GM21737 (cell line): ENCODE measurements at regions not wholly inside any gene's neighbourhood (a gene's known extent, or its start where the extent isn't known, plus 50 kb on each side); places are given as distances from the start of the nearest gene placed in this dataset.

Experiments used
- ATAC-seq: cut with Tn5 transposase; IDR thresholded peaks from one replicate; pipeline ENCODE4 v1.9.1; 2021; ENCODE audit warnings: mild to moderate bottlenecking, moderate library complexity; ENCODE audit not compliant: unreplicated experiment

GRCh38 chr2:40559175-40559574 lies 107.3 kb upstream of the SLC8A1 start:
- ATAC-seq, result no peak

GRCh38 chr2:40564184-40564583 lies 112.3 kb upstream of the SLC8A1 start:
- ATAC-seq, result no peak

- ATAC-seq, result no peak
These were observed 127.4 kb upstream of the SLC8A1 start for GRCh38 chr2:40579247-40579646.

GRCh38 chr2:40584432-40584831 lies 132.5 kb upstream of the SLC8A1 start:
- ATAC-seq, result no peak

- no peak for ATAC-seq
These were observed 139.9 kb upstream of the SLC8A1 start for GRCh38 chr2:40591774-40592173.

GRCh38 chr2:40592218-40592617 lies 140.3 kb upstream of the SLC8A1 start:
- no peak for ATAC-seq

- no peak for ATAC-seq
These were observed 155.0 kb upstream of the SLC8A1 start for GRCh38 chr2:40606862-40607261.

GRCh38 chr2:40611196-40611595 lies 159.3 kb upstream of the SLC8A1 start:
- ATAC-seq, result no peak

- ATAC-seq, result no peak
These were observed 174.0 kb upstream of the SLC8A1 start for GRCh38 chr2:40625849-40626248.

- ATAC-seq, result no peak
These were observed 176.7 kb upstream of the SLC8A1 start for GRCh38 chr2:40628556-40628955.

GRCh38 chr2:40629768-40630434 lies 178.0 kb upstream of the SLC8A1 start:
- ATAC-seq, result no peak

GRCh38 chr2:40639320-40639719 lies 187.4 kb upstream of the SLC8A1 start:
- no peak for ATAC-seq

GRCh38 chr2:40642237-40642636 lies 190.3 kb upstream of the SLC8A1 start:
- no peak for ATAC-seq

- no peak for ATAC-seq
These were observed 190.8 kb upstream of the SLC8A1 start for GRCh38 chr2:40642726-40643125.

- ATAC-seq, result no peak
These were observed 194.8 kb upstream of the SLC8A1 start for GRCh38 chr2:40646642-40647041.

- no peak for ATAC-seq
These were observed 200.3 kb upstream of the SLC8A1 start for GRCh38 chr2:40652155-40652554.

GRCh38 chr2:40653829-40654228 lies 201.9 kb upstream of the SLC8A1 start:
- ATAC-seq, result no peak

GRCh38 chr2:40654346-40654745 lies 202.5 kb upstream of the SLC8A1 start:
- ATAC-seq, result no peak

- ATAC-seq, result no peak
These were observed 207.1 kb upstream of the SLC8A1 start for GRCh38 chr2:40658941-40659340.

- no peak for ATAC-seq
These were observed 213.8 kb upstream of the SLC8A1 start for GRCh38 chr2:40665493-40666232.

GRCh38 chr2:40666398-40666797 lies 214.5 kb upstream of the SLC8A1 start:
- ATAC-seq, result no peak

- ATAC-seq, result no peak
These were observed 216.5 kb upstream of the SLC8A1 start for GRCh38 chr2:40668425-40668824.
